NK-92 treated with Interleukin-12 subunit alpha and Interleukin-12 subunit beta, amount 100 ng/mL, for 24 hours (cell line): ENCODE measurements at regions not wholly inside any gene's neighbourhood (a gene's known extent, or its start where the extent isn't known, plus 50 kb on each side); places are given as distances from the start of the nearest gene placed in this dataset.

Source experiments
- DNase-seq: peaks from one replicate; lab custom pipeline; 2025; lab: John Stamatoyannopoulos, UW

DNA sequence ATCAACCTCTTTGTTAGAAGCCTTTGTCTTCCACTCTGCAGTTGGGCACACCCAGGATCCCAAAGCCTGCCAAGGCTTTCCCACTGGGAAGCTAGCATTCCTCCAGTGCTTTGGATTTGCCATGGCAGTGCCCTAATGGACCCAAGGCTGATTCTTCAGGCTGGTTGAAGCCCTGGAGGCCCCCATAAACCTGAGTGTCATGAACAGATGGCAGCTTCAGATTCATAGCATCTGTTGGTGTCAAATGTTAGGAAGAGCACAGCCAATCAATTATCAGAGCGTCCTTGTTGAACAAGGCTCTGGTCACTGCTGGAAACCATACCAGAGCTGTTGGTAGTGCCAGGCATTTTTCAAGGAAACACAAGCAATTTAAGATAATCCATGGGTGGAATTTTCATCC is 241.1 kb upstream of the KLF4 start:
- DNase-seq, result no peak

DNA sequence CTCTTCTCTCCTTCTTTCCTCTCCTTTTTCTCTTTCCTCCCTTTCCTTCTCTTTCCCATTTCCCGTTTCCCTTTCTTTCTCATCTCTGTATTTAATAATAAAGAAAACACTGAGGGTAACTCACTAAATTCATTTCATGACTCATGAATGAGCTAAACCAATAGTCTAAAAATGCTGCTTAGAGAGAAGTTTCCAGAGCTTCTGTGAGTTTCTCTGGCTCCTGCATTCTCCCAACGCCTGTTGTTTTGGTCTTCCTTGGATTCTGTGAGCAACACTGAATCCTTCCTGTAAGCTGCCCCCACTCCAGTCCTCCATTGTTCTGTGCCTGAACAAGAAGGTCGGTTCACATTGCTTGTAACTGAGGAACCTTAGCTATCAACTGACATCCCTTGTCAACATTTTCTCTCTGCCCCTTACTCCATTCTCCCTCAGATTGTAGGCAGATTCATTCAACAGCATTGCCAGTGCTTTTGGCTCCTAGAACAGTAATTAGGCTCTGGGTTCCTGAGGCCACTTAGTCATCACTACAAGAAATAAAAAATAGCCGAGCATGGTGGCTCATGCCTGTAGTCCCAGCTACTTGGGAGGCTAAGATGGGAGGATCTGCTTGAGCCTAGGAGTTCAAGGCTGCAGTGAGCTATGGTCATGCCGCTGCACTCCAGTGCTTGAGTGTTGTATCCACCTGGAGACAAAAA is 237.7 kb upstream of the KLF4 start:
- no peak for DNase-seq

DNA sequence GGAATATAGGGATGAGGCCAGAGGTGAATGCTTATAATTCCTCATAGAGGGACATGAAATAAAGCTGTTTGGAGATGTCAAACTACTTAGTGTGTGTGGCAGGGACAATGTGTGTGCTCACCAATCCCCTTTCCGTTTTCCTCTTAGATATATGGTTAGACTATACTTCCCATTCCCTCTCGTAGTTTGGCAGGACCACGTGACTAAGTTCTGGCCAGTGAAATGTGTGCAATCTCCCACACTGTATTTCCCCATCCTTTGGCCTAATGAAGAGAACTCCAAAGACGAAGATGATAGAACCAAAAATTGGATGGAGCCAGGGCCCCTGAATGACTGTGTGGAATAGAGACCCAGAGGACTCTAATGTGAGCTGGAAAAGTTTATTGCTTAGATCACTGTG is 233.4 kb upstream of the KLF4 start:
- no peak for DNase-seq

DNA sequence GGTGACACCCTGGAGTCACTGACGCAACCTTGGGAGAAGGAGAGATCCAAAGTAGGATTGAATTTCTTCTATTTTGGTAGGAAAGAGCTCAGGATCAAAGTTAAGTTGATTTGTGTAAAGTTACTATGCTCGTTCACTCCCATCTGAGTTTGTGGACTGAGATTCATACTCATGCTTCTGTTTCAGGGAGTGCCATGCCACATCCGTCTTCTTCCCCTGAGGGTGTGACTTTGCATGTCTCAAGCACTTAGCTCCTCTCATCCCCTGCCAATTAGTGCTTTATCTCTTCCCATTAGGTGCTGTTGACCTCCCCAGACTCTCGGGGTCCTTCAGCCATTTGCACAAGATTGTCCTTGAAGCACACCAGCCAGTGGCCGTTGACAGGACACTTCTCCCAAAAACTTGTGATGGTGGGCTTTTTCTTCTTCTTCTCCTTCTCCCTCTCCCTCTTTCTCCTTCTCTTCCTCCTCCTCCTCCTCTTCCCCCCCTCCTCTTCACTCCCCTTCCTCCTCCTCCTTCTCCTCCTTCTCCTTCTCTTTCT is 232.2 kb upstream of the KLF4 start:
- no peak for DNase-seq

DNA sequence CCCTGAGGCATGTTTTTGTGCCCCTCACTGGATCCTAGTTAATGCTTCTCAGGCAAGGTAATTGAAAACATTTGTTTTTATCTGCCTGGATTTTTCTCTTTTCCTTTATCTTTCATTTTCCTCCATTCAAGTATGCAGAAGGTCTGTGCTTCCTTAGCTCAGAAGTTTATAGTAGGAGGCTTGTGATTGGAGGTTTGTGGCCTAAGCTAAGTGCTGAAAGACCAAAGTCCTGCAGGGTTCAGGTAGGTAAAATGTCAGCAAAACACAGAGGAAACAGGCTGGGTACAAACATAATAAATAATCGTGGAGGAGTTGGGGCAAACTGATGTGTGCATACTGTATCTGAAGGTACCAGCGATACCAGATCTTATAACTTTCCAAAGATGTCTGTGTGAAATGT is 230.9 kb upstream of the KLF4 start:
- DNase-seq, result no peak

DNA sequence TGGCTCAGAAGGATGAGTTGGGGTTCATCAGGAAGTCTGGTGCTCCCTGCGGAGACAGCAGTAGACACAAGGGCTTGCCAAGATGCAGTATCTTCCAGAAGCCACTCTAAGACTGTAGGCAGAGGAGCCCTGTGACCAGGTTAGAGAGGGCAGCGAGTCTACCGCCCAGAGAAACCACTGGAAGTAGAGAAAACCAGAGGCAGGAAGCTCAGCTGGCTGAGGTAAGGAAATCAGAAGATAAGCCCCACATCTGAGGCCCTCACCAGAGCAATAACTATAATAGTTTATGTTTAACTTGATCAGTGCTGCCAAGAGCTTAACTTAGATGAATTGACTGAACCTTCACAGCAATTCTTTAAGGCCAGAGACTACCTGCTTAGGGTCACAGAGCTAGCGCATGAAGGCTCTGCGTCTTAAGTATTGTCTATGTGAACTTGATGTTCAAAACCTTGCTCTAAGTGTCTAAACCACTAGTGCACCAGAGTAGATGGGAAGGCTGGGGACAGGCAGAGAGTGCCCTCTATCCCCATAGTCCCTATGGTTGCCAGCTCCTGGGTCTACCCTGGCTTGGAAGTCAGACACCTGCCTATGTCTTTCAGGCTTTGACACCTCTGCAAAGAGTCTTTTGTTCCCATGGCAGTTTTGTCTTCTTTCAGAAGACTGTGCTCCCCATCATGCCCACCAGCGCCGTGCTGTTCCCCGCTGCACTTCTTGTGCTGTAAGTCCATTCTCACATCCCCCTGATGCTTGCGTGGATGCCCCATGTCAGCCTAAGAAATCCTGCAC is 228.2 kb upstream of the KLF4 start:
- no peak for DNase-seq

DNA sequence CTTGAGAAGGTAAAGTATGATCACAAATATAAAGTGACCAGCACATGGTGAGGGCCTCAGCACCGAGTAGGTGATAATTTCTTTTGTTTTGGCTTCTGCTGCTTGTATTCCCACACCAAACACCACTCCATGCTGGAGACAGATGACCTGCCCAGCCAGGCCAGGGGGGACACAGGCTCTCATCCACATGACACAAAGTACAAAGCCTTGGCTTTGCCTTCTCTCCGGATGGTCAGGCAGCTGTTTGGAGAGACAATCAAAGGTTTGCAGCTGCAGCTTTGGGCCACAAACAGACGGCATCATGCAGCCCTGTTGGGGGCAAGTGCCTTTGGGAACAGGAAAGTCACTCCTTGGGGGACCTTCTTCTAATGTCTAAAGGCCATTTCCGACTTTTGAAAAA is 226.2 kb upstream of the KLF4 start:
- DNase-seq, result no peak

DNA sequence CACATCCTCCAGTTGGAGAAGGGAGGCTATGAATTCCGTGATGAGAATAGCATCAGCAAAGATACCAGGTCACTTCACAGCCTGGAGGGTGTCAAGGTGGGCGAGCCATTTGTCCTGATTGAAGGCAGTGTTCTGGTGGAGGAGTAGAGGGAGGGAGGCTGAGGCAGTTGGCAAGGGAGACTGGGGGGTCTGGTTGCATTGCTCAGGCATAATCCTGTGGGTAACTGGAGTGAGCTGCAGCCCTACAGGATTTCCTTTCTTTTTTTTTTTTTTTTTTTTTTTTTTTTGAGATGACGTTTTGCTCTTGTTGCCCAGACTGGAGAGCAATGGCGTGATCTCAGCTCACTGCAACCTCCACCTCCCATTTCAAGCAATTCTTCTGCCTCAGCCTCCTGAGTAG is 223.9 kb upstream of the KLF4 start:
- no peak for DNase-seq

DNA sequence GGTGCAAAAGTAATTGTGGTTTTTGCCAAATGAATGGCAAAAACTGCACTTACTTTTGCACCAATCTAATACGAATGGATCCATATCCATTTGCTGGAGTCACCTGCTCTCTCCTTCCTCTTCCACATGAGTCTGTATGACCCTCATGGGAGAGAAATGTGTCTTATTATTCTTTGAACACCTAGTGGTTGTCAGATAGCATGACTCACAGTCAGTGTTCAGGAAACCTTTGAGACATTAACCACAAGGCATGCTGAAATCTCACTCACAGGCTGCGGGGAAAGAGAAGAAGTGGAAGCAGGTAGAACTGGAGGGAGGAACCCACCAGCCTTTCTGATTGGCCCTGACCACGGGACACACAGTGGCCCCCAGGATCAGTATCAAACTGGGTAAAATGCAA is 222.8 kb upstream of the KLF4 start:
- DNase-seq, result no peak

DNA sequence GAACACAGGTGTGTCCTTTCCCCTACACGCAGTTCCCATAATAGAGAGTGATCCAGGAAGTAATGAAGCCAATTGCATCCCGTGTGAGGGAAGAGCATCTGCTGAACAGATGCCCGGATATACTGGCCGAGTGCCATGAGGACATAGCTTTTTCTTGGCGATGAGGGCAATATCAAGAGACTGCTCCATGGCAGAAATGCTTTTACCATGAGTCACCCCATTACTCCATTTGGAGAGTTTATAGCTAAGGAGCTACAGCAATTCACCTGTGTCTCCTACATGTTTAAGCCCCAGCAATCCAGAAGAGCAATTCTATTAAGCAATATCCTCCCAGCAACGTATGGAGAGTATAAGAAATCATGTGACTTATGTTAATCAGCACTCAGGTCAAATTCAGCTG is 222.0 kb upstream of the KLF4 start:
- DNase-seq, result no peak

DNA sequence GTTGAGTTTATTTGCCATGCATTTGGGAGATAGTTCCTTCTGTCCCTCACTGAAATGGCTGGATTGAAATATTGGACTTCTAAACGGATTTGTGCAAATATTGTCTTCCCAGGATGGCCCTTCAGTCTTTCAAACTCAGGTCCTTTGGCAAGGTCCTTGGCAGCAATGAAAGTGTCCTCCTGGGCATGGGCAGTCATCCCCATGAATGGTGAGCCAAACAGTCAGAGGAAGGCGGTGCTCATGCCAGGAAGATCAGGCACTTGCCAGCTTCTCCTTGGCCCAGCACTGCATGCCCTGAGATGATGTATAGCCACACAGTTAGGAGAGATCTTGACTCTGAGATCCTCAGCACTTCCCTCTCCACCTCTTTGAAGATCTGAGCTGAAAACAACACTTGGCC is 221.4 kb upstream of the KLF4 start:
- no peak for DNase-seq

DNA sequence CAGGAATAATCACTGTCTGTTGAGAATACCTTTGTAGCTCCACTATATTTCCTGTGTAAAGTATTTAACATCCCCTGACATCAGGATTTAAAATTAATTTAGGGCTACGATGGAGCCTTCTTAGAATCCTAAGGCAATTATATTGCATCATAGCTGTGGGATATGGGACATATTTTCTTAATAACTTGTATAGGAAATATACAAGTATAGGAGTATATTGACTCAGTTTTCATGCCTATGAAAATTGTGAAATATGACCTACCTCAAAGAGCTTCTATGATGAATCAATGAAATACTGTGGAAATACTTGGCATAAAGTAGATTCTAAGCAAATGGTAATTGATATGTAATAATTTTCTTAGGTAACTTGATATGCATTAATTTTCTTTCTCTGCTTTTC is 221.0 kb upstream of the KLF4 start:
- DNase-seq, result no peak

DNA sequence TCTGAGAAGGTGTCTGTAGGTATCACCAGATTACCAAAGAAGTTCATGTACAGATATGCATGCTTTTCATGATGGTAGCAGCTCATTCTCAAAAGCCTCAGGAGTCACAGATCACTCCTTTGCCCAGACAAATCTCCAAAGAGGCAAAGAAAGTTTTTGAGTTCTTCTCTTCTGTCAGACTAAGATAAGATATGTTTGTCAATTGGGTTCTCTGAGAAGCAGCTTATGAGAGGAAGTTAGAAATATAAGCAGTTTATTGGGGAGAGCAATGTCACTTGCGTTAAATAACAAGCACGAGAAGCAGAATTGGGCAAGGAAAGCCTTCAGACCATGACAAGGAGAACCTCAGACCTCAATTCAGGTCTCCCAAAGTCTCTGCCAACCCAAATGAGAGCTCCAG is 219.2 kb upstream of the KLF4 start:
- DNase-seq, result no peak

DNA sequence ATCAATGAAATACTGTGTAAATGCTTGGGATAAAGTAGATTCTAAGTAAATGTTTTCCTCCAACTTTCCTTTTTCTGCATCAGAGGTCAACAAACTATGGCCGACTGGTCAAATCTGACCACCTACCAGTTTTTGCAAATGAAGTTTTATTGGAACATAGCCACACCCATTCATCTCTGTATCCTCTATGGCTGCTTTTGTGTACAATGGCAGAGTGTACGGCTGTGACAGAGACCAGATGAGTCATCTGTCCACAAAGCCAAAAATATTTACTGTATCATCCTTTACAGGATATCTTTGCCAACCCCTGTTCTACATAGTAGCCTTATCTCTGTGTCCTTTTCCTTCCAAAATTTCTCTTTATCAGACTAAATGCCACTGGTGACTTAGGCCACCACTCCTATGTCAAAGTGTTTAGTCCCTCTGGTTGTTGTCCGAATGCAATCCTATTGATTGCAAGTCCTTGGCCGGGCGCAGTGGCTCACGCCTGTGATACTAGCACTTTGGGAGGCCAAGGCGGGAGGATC is 218.4 kb upstream of the KLF4 start:
- no peak for DNase-seq

DNA sequence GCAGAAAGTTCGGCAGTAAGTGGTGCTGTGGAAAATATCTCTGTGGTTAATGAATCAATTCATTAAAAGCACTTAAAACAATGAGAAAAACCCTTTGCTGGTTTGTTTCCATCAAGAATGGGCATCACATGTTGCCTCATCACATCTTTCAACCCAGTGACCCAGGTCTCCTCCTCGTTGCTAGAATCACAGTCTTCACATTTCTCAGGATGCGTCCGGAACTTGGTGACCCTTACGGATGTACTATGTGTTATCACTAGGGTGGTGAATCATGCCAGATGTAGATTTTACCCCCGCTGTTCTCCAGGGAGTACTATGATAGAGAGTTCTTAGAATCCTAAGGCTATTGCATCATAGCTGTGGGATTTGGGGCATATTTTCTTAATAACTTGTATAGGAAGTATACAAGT is 217.9 kb upstream of the KLF4 start:
- DNase-seq, result no peak

DNA sequence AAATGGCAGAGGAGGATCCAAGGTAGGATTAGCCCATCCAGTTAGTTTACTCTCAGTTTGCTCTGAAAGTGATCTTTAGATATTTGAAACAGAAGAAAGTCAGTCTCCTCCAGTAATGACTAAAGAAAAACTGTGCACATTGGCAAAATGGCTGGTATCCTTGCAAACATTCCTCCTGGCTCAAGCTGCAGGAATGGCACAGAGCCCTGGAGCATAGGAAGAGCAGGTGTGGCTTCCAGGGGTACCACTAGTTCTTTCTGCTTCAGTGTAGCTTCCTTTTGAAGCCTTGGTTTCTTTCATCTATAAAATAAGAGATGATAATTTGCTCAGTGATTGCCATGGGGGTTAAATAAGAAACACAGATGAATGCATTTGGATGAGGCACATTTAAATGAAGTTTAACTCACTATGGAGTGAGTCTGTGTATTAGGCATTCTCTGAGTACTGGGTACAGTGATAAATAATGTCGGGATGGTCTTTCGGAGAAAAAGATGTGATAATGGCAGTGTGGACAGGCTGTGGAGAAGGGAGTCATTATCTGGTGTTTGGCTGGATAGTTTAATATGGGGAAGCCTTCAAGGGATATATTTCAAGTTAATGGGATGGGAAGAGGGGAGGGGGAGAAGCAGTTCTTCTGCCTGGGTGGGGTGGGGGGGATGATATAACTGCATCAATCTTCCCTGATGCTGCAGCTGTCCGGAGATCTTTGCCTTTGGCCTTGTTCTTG is 217.3 kb upstream of the KLF4 start:
- no peak for DNase-seq

DNA sequence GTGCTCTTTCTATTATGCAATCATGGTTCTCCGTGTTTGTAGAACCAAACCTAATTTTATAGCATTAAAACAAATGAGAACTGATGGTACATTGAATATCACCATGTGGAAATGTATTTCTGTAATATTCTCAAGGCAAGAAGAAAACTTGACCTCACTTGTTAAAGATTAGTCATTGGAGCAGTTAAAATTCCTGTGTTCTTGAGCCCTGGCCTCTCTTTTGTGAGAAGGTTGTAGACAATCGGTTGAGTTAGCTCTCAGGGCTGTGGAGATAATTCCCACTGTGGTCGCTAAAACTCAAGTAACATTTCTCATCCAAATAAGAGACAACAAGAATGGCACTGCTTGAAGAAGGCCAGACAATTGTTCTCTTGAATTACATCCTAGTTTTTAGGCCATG is 216.0 kb upstream of the KLF4 start:
- no peak for DNase-seq

DNA sequence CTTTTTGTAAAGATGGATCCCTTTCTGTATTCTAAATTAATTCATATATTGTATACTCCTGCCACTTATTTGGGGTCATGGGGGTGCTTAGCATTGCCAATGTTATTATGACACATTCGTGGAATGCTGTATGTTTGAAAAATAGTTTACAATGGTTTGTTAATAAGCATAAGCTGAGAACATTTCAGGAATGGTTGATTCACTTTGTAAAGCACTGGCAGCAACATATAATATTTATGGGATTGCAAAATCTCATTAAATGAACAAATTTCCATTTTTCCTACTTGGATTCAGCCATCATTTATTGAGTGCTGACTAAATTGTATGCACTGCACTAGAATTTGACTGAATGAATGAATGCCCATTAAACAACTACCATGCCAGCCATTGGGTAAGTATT is 215.2 kb upstream of the KLF4 start:
- no peak for DNase-seq

DNA sequence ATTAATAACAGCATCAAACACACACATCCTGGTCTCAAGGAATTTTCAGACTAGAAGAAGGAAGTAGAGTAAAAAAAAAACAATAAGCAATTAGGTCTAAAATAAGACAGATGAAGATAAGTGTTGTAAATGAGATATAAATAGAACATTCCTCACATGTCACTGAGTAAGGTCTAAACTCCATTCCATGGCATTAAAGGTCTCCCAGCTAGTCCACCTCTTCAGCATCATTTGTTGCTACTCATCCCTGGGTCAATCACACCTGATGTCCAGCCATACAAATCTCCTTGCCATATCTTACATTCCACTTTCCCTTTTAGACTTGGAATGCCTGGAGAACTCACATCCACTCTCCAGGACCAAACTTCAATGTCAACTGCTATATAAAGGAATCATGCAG is 214.1 kb upstream of the KLF4 start:
- no peak for DNase-seq

DNA sequence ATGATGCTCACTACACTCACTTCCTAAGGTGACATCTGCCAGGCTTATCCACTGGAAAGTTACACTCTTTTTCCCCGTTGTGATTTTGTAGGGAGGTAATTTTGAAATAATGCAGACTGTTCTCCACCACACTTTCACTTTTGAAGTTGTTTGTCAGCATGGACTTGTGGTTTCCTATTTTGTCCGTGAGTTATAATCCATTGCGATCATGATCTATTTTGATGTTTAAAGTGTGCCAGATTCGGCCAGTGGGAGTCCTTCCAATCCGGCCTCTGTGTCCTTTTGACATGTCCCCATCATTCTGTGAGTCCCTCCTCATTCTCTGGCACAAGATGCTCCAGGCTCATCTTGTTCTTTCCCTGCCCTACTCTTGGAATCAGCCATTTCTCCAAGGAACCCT is 211.3 kb upstream of the KLF4 start:
- DNase-seq, result no peak

DNA sequence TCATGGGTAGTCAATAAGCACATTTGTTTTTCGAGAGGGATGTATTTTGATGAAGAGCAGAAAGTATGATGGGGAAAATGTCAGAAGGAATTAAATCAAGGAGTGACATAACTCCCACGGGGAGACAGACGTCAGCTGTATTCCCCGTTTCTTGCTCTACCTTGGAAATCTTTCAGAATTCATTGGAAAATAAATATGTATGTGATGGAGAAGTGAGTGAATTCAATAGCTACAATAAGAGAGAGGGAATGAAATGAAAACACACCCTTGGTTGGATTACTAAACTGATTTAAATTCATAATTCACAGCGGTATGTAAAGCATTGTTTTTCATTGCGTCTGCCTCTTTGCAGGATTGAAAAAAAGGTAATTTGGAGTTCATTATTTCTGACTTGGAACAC is 209.7 kb upstream of the KLF4 start:
- no peak for DNase-seq

DNA sequence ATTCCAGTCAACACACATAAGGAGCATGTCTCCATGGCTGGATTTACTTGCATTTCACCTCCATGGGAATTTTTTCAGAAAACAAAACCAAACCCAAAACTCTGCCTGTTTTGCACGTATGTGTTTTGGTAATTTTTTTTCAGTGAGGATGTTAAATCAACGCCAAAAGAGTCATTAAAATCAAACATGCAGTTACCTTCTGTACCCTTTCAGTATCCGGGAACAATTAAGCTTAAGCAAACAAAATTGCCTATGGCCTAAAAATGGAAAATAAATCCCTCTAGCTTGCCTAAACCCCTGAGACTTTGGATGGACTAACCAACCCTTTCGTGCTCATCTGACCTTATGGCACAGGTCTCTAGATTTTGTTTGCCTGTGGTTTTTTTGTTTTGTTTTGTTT is 209.2 kb upstream of the KLF4 start:
- no peak for DNase-seq

DNA sequence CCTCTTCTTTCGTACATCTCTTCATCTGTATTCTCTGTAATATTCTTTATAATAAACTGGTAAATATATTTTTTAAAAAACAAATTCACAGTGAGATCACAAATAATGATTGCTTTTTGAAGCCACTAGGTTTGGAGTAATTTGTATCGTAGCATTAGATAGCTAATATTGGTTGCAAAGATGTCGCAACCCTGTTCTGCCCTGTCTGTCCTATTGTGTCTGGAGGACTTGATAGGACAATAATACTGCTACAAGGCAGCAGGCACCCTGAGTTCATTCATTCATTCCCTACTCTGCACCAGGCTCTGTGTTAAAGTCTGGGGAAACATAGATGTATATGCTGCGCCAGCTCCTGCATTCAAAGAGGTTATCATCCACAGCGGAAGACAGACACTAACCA is 206.7 kb upstream of the KLF4 start:
- no peak for DNase-seq
